OCI-LY3 (cell line): ENCODE measurements at regions not wholly inside any gene's neighbourhood (a gene's known extent, or its start where the extent isn't known, plus 50 kb on each side); places are given as distances from the start of the nearest gene placed in this dataset.

Experiments
- H2AFZ ChIP-seq: fragments of 200-600, 300-600 bp; shearing (Covaris generic); 2 replicates; pipeline ENCODE4 v1.6.0; 2014; ENCODE audit warnings: antibody characterized with exemption, low read depth, low read length
- H3K27ac ChIP-seq: fragments of 200-600, 300-600 bp; sonication (generic); 2 replicates; pipeline ENCODE4 v1.5.1; 2014; ENCODE audit warnings: mild to moderate bottlenecking, low read length, moderate library complexity, mixed read lengths
- H3K27me3 ChIP-seq: fragments of 200-600, 300-600 bp; sonication (generic); 2 replicates; pipeline ENCODE4 v1.6.1; 2014; ENCODE audit warnings: low read depth, low read length, mixed read lengths
- H3K36me3 ChIP-seq: fragments of 200-600, 300-600 bp; sonication (generic); replicated peaks from 2 replicates; pipeline ENCODE3; 2014; ENCODE audit warnings: low read depth, low read length, mixed read lengths
- H3K4me1 ChIP-seq: fragments of 300-600, 200-600 bp; sonication (generic); 2 replicates; pipeline ENCODE4 v1.6.1; 2014; ENCODE audit warnings: low read length, mixed read lengths
- H3K4me2 ChIP-seq: fragments of 200-600, 300-600 bp; sonication (generic); 2 replicates; pipeline ENCODE4 v1.6.1; 2014; ENCODE audit warnings: low read length, mixed read lengths
- H3K4me3 ChIP-seq: fragments of 300-600, 200-600 bp; sonication (generic); 2 replicates; pipeline ENCODE4 v1.5.1; 2014; ENCODE audit warnings: antibody characterized with exemption, mild to moderate bottlenecking, low read length, moderate library complexity
- H3K79me2 ChIP-seq: fragments of 300-600, 200-600 bp; shearing (Covaris generic); 2 replicates; pipeline ENCODE4 v1.6.1; 2014; ENCODE audit warnings: mild to moderate bottlenecking, low read length, mixed read lengths
- H3K9ac ChIP-seq: fragments of 300-600, 200-600 bp; shearing (Covaris generic); 2 replicates; pipeline ENCODE4 v1.6.0; 2014; ENCODE audit warnings: mild to moderate bottlenecking, low read length, moderate library complexity
- H3K9me3 ChIP-seq: fragments of 200-600, 300-600 bp; shearing (Covaris generic); 2 replicates; pipeline ENCODE4 v1.6.1; 2014; ENCODE audit warnings: low read length, mixed read lengths; ENCODE audit not compliant: insufficient read depth
- H4K20me1 ChIP-seq: fragments of 200-600, 300-600 bp; sonication (generic); 2 replicates; pipeline ENCODE4 v1.6.1; 2016; ENCODE audit warnings: low read length, mixed read lengths; ENCODE audit not compliant: insufficient read depth
- CTCF ChIP-seq: fragments of 200-600, 300-600 bp; sonication (generic); IDR thresholded peaks from 2 replicates; pipeline ENCODE4 v1.5.1; 2014; ENCODE audit warnings: antibody characterized with exemption, low read length, low read depth
- EZH2phosphoT487 ChIP-seq: fragments of 200-600 bp; shearing (Covaris generic); IDR thresholded peaks from 2 replicates; pipeline ENCODE4 v1.6.1; 2018; ENCODE audit warnings: antibody characterized with exemption, mixed run types, low read depth

- no peaks in the 10 kb centered on the region for H3K36me3 ChIP-seq
- no peaks in the 10 kb centered on the region for H3K27me3 ChIP-seq
- no peak overlapping the region for H3K9ac ChIP-seq
- no peak overlapping the region for H3K4me2 ChIP-seq
- H4K20me1 ChIP-seq, result no peaks in the 10 kb centered on the region
- no peak overlapping the region for H3K4me3 ChIP-seq
- no peak overlapping the region for H2AFZ ChIP-seq
- TF ChIP-seq CTCF, result no peak
- H3K9me3 ChIP-seq, result no peaks in the 10 kb centered on the region
- no peaks in the 10 kb centered on the region for H3K4me1 ChIP-seq
- no peak overlapping the region for H3K27ac ChIP-seq
- H3K79me2 ChIP-seq, result no peaks in the 10 kb centered on the region
These were observed 132.4 kb downstream of the TMEM174 start for GRCh38 chr5:73305386-73305785.

GRCh38 chr5:73304381-73304780 lies 131.4 kb downstream of the TMEM174 start:
- H3K36me3 ChIP-seq, result no peaks in the 10 kb centered on the region
- no peak overlapping the region for H3K27ac ChIP-seq
- no peaks in the 10 kb centered on the region for H3K4me1 ChIP-seq
- no peaks in the 10 kb centered on the region for H3K27me3 ChIP-seq
- no peaks in the 10 kb centered on the region for H3K79me2 ChIP-seq
- no peak overlapping the region for H3K9ac ChIP-seq
- H3K9me3 ChIP-seq, result no peaks in the 10 kb centered on the region
- no peak overlapping the region for H3K4me2 ChIP-seq
- TF ChIP-seq CTCF (no peak), EZH2phosphoT487 (no peak)
- no peak overlapping the region for H3K4me3 ChIP-seq
- H4K20me1 ChIP-seq, result no peaks in the 10 kb centered on the region
- H2AFZ ChIP-seq, result no peak overlapping the region

- Histone ChIP-seq H3K4me1 (no peaks in the 10 kb centered on the region), H3K9ac (no peak overlapping the region), H3K36me3 (no peaks in the 10 kb centered on the region), H3K79me2 (no peaks in the 10 kb centered on the region), H3K4me3 (no peak overlapping the region), H3K27me3 (no peaks in the 10 kb centered on the region), H3K27ac (no peak overlapping the region), H4K20me1 (no peaks in the 10 kb centered on the region), H2AFZ (no peak overlapping the region), H3K9me3 (no peaks in the 10 kb centered on the region), H3K4me2 (no peak overlapping the region)
- TF ChIP-seq EZH2phosphoT487, result no peak
- no peak for TF ChIP-seq CTCF
These were observed 130.4 kb downstream of the TMEM174 start for GRCh38 chr5:73303148-73304079.

GRCh38 chr5:73302797-73303147 lies 129.8 kb downstream of the TMEM174 start:
- no peaks in the 10 kb centered on the region for H3K9me3 ChIP-seq
- H3K4me3 ChIP-seq, result no peak overlapping the region
- no peaks in the 10 kb centered on the region for H3K4me1 ChIP-seq
- H3K27me3 ChIP-seq, result no peaks in the 10 kb centered on the region
- no peaks in the 10 kb centered on the region for H4K20me1 ChIP-seq
- no peak overlapping the region for H3K27ac ChIP-seq
- no peak overlapping the region for H3K4me2 ChIP-seq
- H2AFZ ChIP-seq, result no peak overlapping the region
- H3K79me2 ChIP-seq, result no peaks in the 10 kb centered on the region
- no peaks in the 10 kb centered on the region for H3K36me3 ChIP-seq
- TF ChIP-seq EZH2phosphoT487, result no peak
- no peak for TF ChIP-seq CTCF
- no peak overlapping the region for H3K9ac ChIP-seq
